ENCODE measurements at regions not wholly inside any gene's neighbourhood (a gene's known extent, or its start where the extent isn't known, plus 50 kb on each side); places are given as distances from the start of the nearest gene placed in this dataset.
"Not testable (repeated sequence)": the region's sequence is repeated elsewhere in the genome, so short reads cannot be mapped to it uniquely, and the experiment has no call there.

DNA sequence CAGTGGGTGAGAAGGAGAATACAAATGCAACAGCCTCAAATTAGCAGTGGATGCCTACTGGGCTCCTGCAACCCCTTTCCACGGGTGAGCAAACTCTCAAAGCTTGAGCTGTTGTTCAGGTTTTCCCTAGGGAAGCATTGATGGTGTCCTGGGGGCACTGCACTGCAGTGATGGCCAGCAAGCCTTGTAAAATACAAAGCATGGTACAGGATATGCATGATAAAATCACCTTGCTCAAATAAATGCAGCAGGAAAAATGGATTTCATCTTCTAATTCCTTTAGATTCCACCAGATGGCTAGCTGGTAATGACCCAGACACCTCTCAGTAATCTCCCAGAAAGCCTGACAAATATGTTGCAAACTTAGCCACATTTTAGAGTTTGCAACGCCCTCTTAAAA, 698.2 kb downstream of the TRIB2 start:
- no peaks in the 10 kb centered on the region for H3K27me3 ChIP-seq
- H3K9me3 ChIP-seq: no peaks in the 10 kb centered on the region
- intact Hi-C loops (cut with DNase I; ENCODE audit: low total_unique reads): no loop called here
- TF ChIP-seq, protein P1, sequence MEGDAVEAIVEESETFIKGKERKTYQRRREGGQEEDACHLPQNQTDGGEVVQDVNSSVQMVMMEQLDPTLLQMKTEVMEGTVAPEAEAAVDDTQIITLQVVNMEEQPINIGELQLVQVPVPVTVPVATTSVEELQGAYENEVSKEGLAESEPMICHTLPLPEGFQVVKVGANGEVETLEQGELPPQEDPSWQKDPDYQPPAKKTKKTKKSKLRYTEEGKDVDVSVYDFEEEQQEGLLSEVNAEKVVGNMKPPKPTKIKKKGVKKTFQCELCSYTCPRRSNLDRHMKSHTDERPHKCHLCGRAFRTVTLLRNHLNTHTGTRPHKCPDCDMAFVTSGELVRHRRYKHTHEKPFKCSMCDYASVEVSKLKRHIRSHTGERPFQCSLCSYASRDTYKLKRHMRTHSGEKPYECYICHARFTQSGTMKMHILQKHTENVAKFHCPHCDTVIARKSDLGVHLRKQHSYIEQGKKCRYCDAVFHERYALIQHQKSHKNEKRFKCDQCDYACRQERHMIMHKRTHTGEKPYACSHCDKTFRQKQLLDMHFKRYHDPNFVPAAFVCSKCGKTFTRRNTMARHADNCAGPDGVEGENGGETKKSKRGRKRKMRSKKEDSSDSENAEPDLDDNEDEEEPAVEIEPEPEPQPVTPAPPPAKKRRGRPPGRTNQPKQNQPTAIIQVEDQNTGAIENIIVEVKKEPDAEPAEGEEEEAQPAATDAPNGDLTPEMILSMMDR (IDR thresholded peaks at IDR 0.05): no peak
- H3K4me3 ChIP-seq: no peak overlapping the region
- no peaks in the 10 kb centered on the region for H3K4me1 ChIP-seq
- DNase-seq: no peak
- H3K27ac ChIP-seq: no peak overlapping the region
- H3K36me3 ChIP-seq: no peaks in the 10 kb centered on the region

DNA sequence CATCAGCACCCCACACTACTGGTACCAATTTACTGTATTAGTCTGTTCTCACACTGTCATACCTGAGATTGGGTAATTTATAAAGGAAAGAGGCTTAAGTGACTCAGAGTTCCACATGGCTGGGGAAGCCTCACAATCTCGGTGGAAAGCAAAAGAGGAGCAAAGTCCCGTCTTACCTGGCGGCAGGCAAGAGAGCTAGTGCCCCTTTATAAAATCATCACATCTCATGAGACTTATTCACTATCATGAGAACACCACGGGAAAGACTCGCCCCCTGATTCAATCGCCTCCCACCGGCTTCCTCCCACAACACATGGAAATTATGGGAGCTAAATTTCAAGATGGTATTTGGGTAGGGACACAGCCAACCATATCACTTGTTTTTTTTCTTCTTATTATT, 717.2 kb downstream of the TRIB2 start:
- no peaks in the 10 kb centered on the region for H3K27me3 ChIP-seq
- intact Hi-C loops (cut with DNase I; ENCODE audit: low total_unique reads): no loop called here
- no peaks in the 10 kb centered on the region for H3K36me3 ChIP-seq
- no peak for DNase-seq
- TF ChIP-seq, protein P1 (IDR thresholded peaks at IDR 0.05): no peak
- H3K27ac ChIP-seq: no peak overlapping the region
- no peak overlapping the region for H3K4me3 ChIP-seq
- no peaks in the 10 kb centered on the region for H3K9me3 ChIP-seq
- H3K4me1 ChIP-seq: no peaks in the 10 kb centered on the region

DNA sequence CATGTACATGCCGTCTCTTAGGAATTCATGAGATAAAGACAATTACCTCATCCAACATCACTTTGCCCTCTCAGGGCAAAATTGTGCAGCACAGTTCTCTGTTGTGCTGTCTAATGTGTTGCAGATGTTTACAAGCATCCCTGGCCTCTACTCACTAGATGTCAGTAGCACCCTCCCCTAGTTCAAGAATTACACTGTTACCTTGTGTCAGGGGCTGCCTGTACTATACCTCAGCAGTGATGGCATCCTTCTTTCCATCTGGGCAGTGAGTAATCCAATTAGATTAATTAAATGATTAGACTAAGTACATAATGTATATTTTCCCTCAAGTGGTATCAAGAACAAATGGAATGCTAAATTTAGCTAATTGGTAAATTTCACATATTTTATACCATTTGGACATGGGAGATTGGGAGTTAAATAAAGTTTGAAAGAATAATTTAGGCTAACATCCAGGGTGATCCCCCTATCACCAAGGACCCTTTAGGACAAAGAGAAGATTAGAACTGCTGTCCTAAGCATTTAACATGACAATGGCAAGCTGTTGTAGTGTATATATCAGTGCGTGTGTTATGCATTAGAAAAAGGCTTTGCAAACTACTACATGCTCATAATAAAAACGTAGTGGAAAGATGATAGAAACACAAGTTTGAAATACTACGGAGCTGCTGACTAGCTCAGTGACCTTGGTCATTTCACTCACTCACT, 727.0 kb downstream of the TRIB2 start:
- intact Hi-C loops (cut with DNase I; ENCODE audit: low total_unique reads); H3K4me3 ChIP-seq; DNase-seq; H3K36me3 ChIP-seq; H3K27ac ChIP-seq; H3K4me1 ChIP-seq; H3K9me3 ChIP-seq; H3K27me3 ChIP-seq: not testable (repeated sequence)

DNA sequence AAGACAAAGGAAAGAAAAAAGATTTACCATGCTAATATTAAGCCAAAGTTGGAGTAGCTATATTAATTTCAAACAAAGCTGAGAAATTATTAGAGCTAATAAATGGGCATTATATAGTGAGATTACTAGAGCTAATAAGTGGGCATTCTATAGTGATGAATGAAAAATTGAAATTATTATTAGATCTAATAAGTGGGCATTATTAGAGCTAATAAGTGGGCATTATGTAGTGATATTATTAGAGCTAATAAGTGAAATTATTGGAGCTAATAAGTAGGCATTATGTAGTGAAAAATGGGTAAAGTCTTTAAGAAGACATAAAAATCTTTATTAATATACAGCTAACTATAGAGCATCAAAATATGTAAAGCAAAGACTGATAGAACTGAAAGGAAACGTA, 745.7 kb downstream of the TRIB2 start:
- intact Hi-C loops (cut with DNase I; ENCODE audit: low total_unique reads): no loop called here
- no peaks in the 10 kb centered on the region for H3K4me1 ChIP-seq
- TF ChIP-seq, protein P1 (IDR thresholded peaks at IDR 0.05): no peak
- DNase-seq: no peak
- no peaks in the 10 kb centered on the region for H3K9me3 ChIP-seq
- no peak overlapping the region for H3K27ac ChIP-seq
- H3K36me3 ChIP-seq: no peaks in the 10 kb centered on the region
- H3K27me3 ChIP-seq: no peaks in the 10 kb centered on the region
- H3K4me3 ChIP-seq: no peak overlapping the region

DNA sequence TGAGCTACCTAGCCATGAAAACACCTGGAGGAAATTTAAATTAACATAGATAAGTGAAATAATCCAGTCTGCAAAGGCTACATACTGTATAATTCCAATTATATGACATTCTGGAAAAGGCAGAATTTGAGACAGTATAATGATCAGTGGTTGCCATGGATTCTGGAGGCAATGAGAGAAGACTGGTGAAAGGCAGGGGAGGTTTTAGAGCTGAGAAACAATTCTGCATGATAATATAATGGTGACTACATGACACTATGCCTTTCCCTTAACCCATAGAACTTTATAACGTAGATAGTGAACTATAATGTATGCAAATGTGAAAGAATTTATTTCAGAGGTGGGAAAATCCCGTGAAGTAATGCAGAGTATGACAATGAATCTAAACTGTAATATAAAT, 749.3 kb downstream of the TRIB2 start:
- no peak overlapping the region for H3K4me3 ChIP-seq
- H3K4me1 ChIP-seq: no peaks in the 10 kb centered on the region
- TF ChIP-seq, protein P1 (IDR thresholded peaks at IDR 0.05): no peak
- H3K27ac ChIP-seq: no peak overlapping the region
- DNase-seq: no peak
- H3K9me3 ChIP-seq: no peaks in the 10 kb centered on the region
- intact Hi-C loops (cut with DNase I; ENCODE audit: low total_unique reads): no loop called here
- H3K27me3 ChIP-seq: no peaks in the 10 kb centered on the region
- no peaks in the 10 kb centered on the region for H3K36me3 ChIP-seq

DNA sequence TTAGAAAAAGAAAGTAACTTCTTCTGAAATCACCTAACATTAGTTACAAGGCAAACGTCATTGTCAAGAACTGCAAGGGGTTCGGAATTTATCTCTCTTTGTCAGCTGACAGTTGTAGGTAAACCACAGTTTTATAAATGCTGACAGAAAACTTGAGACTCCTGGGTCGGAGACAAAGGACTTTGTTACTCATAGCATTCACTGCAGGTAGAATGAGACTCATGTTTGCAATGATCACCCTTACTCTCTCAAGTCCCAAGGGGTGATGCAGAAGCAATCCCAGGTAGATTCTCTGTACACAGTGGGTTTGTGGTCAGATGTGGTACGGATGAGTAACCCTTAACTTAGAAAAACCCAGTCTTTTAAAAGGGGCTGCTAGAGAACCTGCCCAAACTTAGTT, 757.8 kb downstream of the TRIB2 start:
- Histone ChIP-seq H3K36me3 (no peaks in the 10 kb centered on the region), H3K27ac (no peak overlapping the region), H3K4me3 (no peak overlapping the region), H3K27me3 (no peaks in the 10 kb centered on the region), H3K9me3 (no peaks in the 10 kb centered on the region), H3K4me1 (no peaks in the 10 kb centered on the region)
- intact Hi-C loops (cut with DNase I; ENCODE audit: low total_unique reads): no loop called here
- DNase-seq: no peak
- TF ChIP-seq, protein P1 (IDR thresholded peaks at IDR 0.05): no peak

Measured in tibial artery (tissue), 4 donors.